Lower leg skin (tissue), 4 donors: ENCODE measurements at regions not wholly inside any gene's neighbourhood (a gene's known extent, or its start where the extent isn't known, plus 50 kb on each side); places are given as distances from the start of the nearest gene placed in this dataset.

Experiments used
- DNase-seq, 2 donors: peaks; one replicate each; pipeline ENCODE4 v3.0.0-alpha.2; 2019; ENCODE audit warnings: low spot score in 2 of 2
- H3K4me3 ChIP-seq: fragments of 200-600 bp; sonication (generic); 2 replicates; pipeline ENCODE4 v1.5.1; 2017; ENCODE audit warnings: mild to moderate bottlenecking, low read depth; ENCODE audit not compliant: poor library complexity, severe bottlenecking
- POLR2A ChIP-seq, 2 donors: fragments of 450-650 bp; IDR thresholded peaks; one replicate each; pipeline ENCODE4 v1.6.1; 2016 to 2017; ENCODE audit warnings: antibody characterized with exemption in 2 of 2, mild to moderate bottlenecking in 1 of 2, moderate library complexity in 1 of 2
- WGBS, 2 donors: methylation state at CpG; one replicate each; pipeline ENCODE4 v1.1.5; 2018; 5-methylcytosine and 5-hydroxymethylcytosine counted together
- intact Hi-C: fragments of 100-400 bp; cut with DNase I; formaldehyde crosslinking; loops from one replicate; pipeline ENCODE4 v1.15.0; 2023; ENCODE audit warnings: low total_unique reads
- TF ChIP-seq, protein P1 (sequence below), 3 donors: fragments of 450-650 bp; IDR thresholded peaks; one replicate each; pipeline ENCODE4 v1.5.1; 2016; ENCODE audit warnings: antibody characterized with exemption in 3 of 3, mild to moderate bottlenecking in 3 of 3, moderate library complexity in 2 of 3

DNA sequence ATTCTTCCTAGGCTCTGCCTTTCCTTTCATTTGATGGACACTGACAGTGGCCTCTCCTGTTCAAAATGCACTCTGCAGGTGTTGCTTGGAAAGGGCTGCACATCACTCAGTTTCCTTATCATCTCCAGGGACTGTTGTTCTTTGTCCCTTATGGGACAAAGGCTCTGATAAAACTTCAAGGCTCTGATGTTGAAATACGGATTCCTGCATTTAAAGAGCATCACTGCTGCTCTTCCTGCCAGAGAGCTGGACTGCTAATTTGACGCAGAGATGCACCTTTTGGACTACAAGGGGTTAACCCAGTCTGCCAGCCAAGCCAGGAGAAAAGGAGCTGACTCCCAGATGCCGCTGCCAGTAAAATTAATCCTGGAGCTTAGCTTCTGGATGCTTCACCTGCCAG is 952.1 kb downstream of the DIAPH3 start:
- WGBS, 2 donors = 51 to 57% methylated on average over 3 of the region's 3 CpGs
- intact Hi-C loops = no loop called here

DNA sequence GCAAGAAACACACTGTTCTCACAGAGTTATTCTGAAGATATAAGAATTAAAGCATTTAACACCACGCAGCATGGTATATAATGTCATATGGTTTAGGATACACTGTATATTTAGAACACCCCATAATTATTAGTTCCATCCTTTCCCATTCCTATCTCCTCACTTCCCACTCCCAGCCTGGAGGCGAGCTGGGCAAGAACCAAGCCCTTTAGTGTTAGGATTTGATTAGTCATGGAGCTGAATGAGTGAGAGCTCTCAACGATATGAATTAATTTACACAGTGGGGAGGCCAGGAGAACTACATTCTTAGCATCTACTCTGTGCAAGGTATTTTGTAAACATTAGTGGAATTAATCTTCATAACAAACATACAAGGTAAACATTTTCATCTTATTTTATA is 934.3 kb downstream of the DIAPH3 start:
- 51 to 60% methylated on average over 3 of the region's 3 CpGs for WGBS, 2 donors
- no peak for DNase-seq
- intact Hi-C loops = no loop called here
- TF ChIP-seq, protein P1, sequence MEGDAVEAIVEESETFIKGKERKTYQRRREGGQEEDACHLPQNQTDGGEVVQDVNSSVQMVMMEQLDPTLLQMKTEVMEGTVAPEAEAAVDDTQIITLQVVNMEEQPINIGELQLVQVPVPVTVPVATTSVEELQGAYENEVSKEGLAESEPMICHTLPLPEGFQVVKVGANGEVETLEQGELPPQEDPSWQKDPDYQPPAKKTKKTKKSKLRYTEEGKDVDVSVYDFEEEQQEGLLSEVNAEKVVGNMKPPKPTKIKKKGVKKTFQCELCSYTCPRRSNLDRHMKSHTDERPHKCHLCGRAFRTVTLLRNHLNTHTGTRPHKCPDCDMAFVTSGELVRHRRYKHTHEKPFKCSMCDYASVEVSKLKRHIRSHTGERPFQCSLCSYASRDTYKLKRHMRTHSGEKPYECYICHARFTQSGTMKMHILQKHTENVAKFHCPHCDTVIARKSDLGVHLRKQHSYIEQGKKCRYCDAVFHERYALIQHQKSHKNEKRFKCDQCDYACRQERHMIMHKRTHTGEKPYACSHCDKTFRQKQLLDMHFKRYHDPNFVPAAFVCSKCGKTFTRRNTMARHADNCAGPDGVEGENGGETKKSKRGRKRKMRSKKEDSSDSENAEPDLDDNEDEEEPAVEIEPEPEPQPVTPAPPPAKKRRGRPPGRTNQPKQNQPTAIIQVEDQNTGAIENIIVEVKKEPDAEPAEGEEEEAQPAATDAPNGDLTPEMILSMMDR (IDR thresholded peaks at IDR 0.05) = no peak
- TF ChIP-seq POLR2A (IDR thresholded peaks at IDR 0.05) = no peak
- no peak overlapping the region for H3K4me3 ChIP-seq

More for the DNA sequence above, 952.1 kb downstream of the DIAPH3 start:
- no peak for DNase-seq
- no peak for TF ChIP-seq POLR2A (IDR thresholded peaks at IDR 0.05)
- TF ChIP-seq, protein P1 (IDR thresholded peaks at IDR 0.05) = no peak
- H3K4me3 ChIP-seq = no peak overlapping the region

DNA sequence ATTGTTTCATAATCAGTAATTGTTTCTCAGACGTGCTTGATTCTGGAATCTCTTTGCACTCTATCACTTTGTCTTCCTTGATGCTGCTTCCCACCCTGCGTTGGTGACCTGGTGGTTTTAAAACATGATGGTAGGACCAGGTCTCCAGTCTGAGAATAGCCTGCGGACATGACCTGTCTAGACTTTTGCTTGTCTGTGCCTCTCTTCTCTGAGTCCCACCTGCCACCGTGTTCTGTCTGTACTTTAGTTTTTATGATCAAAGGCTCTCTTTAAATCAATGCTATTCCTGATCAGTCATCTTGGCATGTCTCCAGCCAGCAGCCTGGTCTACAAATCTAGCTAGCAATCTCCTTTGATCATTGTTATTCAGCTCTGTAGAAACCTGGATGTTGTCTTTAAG is 933.9 kb downstream of the DIAPH3 start:
- WGBS, 2 donors = 46 to 54% methylated on average over 4 of the region's 4 CpGs
- DNase-seq = no peak
- no peak for TF ChIP-seq POLR2A (IDR thresholded peaks at IDR 0.05)
- TF ChIP-seq, protein P1 (IDR thresholded peaks at IDR 0.05) = no peak
- H3K4me3 ChIP-seq = no peak overlapping the region
- intact Hi-C loops = no loop called here

DNA sequence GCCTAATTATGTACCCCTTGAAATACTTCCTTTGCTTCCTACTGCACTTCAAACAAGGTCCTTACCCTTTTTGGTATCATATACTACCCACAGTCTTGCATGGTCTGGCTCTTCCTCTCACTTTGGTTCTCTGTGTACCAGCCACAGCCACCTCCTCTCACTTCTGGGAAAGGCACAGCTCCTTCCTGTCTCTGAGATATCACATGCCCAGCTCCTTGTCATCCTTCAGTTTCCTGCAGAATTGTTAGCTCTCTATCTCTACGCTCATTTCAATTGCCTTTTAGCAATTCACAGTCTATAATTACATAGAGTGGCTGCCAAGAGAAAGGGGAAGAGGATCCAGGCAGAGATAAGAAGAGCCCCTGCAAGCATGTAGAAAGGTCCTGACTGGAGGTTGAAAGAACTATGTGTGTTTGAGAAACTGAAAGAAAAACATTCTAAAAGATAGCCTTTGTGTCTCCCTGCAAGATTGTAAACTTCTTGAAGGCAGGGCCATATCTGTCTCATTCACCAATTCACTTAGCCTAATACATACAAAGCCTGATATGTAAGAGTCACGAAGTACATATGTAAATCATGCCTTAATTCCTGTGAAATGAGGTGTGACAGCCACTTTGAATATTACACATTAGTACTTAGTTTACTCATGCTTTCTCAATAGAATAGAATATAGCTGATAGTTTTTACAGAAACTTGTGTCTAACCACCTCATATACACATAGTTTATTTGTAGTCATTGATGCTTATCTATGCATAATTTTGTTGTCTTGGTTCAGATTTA is 933.1 kb downstream of the DIAPH3 start:
- intact Hi-C loops = no loop called here
- no peak for TF ChIP-seq POLR2A (IDR thresholded peaks at IDR 0.05)
- TF ChIP-seq, protein P1 (IDR thresholded peaks at IDR 0.05) = no peak
- no peak for DNase-seq
- WGBS, 2 donors = 51 to 53% methylated on average over 2 of the region's 2 CpGs
- H3K4me3 ChIP-seq = no peak overlapping the region

DNA sequence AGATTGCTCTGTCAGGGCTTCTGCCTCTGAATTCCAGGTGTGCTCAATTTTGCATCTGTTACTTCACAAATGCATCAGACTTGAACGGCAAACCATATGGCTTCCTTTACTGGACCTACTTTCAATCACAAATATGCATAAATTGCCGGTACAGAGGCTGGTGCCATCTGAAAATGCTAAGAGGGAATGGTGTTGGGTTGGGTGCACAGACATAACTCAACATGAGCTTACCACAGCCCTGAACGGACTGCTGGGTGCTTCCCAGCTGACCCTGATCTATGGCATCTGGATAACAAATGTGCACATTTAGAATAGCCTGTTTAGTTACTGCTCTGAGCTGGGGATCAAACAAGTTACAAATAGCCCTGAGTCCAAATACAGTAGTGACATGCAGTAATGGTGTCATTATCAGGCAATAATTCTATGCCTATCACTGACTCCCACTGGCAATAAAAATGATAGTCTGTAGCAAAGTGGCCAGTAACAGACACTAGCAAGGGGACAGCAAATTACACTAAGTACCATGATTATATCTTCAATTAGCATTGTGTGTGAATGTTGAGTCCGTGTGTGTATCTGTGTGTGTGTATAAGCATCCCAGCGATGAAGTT is 927.3 kb downstream of the DIAPH3 start:
- TF ChIP-seq, protein P1 (IDR thresholded peaks at IDR 0.05) = no peak
- H3K4me3 ChIP-seq = no peak overlapping the region
- DNase-seq = no peak
- 73 to 74% methylated on average over 5 of the region's 5 CpGs for WGBS, 2 donors
- intact Hi-C loops = no loop called here
